GM10266 (cell line): ENCODE measurements at regions not wholly inside any gene's neighbourhood (a gene's known extent, or its start where the extent isn't known, plus 50 kb on each side); places are given as distances from the start of the nearest gene placed in this dataset.

ENCODE experiments used
- DNase-seq: peaks from one replicate; pipeline ENCODE4 v3.0.0; 2012; ENCODE audit errors: extremely low spot score
- CTCF ChIP-seq: IDR thresholded peaks from 2 replicates; pipeline ENCODE4 v1.5.1; 2012; ENCODE audit warnings: mild to moderate bottlenecking, low read depth; ENCODE audit not compliant: control insufficient read depth, insufficient read depth; ENCODE audit errors: missing control alignments

GRCh38 chr5:152274224-152274623 is 130.9 kb downstream of the NMUR2 start:
- no peak for TF ChIP-seq CTCF
- no peak for DNase-seq

DNA sequence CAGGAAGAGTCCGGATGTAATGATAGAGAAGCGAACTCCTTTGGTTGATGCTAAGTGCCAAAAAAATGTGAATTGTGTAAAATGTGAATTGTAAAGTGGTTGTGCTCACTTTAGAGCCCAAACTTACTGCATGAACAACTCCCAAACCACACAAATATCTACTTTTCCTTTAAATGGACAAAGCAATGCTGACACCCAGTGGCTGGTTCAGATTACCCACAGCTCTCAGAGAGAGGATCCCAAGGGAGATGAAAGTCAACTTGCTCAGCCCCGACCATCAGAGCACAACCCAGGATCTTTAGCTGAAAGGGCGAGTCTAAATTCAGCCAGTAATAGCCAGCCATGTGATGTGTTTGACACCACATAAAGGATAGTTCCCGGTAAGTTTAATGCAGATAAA is 133.7 kb downstream of the NMUR2 start:
- TF ChIP-seq CTCF, result no peak
- DNase-seq, result peak; percentile 5

- DNase-seq, result no peak
- TF ChIP-seq CTCF, result no peak
Measured at GRCh38 chr5:152270096-152270495, 135.0 kb downstream of the NMUR2 start.

DNA sequence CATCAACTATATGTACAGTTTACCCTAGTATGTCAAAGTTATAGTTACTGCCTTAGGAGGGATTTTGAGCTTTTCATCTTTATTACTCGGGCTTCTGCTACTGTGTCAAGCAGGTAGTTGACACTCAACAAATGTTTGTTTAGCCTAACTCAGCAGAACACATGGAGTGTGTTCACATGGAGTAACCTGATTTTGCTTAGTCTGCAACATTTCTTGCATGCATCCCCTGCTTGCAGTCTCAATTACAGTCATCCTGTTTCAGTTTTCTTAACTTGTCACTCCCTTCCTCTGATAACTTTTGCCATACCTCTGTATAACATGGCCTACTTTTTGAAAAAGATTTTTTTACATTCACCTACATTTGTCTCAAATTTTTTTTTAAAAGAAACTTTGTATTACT is 135.5 kb downstream of the NMUR2 start:
- no peak for TF ChIP-seq CTCF
- no peak for DNase-seq

DNA sequence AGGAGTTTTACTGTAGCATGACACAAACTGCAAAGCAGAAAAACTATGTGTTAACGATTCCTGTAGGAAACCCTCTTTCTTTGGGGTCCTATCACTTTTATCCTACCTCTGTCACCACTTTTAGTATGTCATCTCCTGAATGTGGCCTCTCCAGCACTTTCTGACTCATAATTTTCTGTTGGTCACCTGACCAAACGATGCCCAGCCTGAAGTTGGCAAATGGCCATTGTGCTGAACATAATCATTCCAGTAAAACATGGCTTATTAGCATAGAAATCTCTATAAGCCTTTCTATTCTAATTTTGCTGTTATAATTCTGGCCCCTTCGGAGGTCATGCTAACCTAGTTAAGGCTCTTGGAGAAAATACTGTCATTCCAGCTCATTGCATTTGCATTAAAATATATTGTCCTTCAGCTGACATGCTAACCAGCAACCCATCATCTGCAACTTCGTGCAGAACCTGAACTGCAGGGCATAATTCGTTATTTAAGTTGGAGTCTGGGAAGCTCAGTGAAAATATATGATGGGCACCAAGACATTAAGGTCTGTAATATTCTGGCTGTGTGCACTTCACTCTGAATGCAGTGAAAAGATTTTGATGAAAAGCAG is 140.3 kb downstream of the NMUR2 start:
- DNase-seq, result no peak
- TF ChIP-seq CTCF, result no peak

DNA sequence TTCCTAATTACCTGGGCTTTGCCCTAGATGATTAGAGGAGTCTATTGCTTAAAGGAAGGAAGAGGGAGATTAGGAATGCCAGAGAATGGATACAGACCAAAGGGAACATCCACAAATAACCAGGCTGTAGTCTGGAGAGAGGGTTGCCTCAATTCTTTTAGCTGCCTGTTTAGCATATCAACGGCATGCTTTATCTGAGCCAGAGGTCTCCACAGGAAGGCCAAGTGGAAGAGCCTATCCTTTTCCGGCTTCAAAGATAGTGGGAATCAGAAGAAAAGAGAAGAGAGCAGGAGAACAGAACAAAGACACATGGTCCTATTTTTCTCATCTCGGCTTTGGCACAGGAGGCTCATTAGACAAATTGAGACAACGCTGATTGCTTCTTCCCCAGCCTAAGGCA is 142.4 kb downstream of the NMUR2 start:
- DNase-seq, result no peak
- TF ChIP-seq CTCF, result no peak

DNA sequence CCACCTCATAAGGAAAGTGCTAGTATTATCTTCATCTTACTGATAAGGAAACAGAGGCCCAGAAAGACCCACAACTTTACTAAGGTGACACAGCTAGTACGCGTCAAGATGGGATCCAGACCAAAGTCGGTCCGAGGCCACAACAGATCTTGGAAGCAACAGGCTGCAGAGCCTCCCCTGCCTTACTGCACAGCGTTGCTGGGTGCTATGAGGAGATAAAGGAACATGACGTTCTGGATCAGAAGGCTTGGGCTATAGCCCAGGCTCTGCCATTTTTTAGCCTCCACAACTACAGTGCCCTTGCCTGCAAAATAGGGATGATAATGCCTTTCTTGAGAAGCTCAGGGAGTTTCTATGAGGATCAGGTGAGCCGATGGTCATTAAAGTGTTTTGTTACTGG is 144.1 kb downstream of the NMUR2 start:
- TF ChIP-seq CTCF, result no peak
- DNase-seq, result no peak
